RWPE2 (cell line): ENCODE measurements at regions not wholly inside any gene's neighbourhood (a gene's known extent, or its start where the extent isn't known, plus 50 kb on each side); places are given as distances from the start of the nearest gene placed in this dataset.
"Not testable (repeated sequence)": the region's sequence is repeated elsewhere in the genome, so short reads cannot be mapped to it uniquely, and the experiment has no call there.

Experiments used
- ATAC-seq: fragments of 200-7000 bp; cut with Tn5 transposase; 3 replicates; pipeline ENCODE4 v1.9.1; 2021; ENCODE audit warnings: low read depth
- DNase-seq: peaks from one replicate; pipeline ENCODE4 v3.0.0-alpha.2; 2020; ENCODE audit warnings: low spot score
- H3K27ac ChIP-seq: fragments of 450-650 bp; 2 replicates; pipeline ENCODE4 v1.5.1; 2017; ENCODE audit warnings: mild to moderate bottlenecking; ENCODE audit not compliant: poor library complexity, severe bottlenecking
- H3K27me3 ChIP-seq: fragments of 250-450 bp; sonication (Bioruptor Pico); 2 replicates; pipeline ENCODE4 v1.5.1; 2021; ENCODE audit warnings: mild to moderate bottlenecking, moderate library complexity; ENCODE audit not compliant: insufficient read depth, poor library complexity, severe bottlenecking
- H3K36me3 ChIP-seq: fragments of 250-450 bp; sonication (Bioruptor Pico); 2 replicates; pipeline ENCODE4 v1.5.1; 2020; ENCODE audit warnings: low read depth, mild to moderate bottlenecking, moderate library complexity
- H3K4me1 ChIP-seq: fragments of 250-450 bp; sonication (Bioruptor Pico); 2 replicates; pipeline ENCODE4 v1.5.1; 2021; ENCODE audit warnings: mild to moderate bottlenecking, moderate library complexity; ENCODE audit not compliant: insufficient read depth, poor library complexity, severe bottlenecking
- H3K4me3 ChIP-seq: fragments of 250-450 bp; sonication (Bioruptor Pico); 2 replicates; pipeline ENCODE4 v1.5.1; 2021; ENCODE audit warnings: mild to moderate bottlenecking, moderate library complexity; ENCODE audit not compliant: severe bottlenecking
- H3K9me3 ChIP-seq: fragments of 250-450 bp; sonication (Bioruptor Pico); 2 replicates; pipeline ENCODE4 v1.5.1; 2021; ENCODE audit warnings: mild to moderate bottlenecking, moderate library complexity; ENCODE audit not compliant: severe bottlenecking
- TF ChIP-seq, protein P1 (sequence below): fragments of 450-650 bp; IDR thresholded peaks from one replicate; pipeline ENCODE4 v1.5.1; 2017; ENCODE audit warnings: mild to moderate bottlenecking, moderate library complexity; ENCODE audit not compliant: poor library complexity, severe bottlenecking

DNA sequence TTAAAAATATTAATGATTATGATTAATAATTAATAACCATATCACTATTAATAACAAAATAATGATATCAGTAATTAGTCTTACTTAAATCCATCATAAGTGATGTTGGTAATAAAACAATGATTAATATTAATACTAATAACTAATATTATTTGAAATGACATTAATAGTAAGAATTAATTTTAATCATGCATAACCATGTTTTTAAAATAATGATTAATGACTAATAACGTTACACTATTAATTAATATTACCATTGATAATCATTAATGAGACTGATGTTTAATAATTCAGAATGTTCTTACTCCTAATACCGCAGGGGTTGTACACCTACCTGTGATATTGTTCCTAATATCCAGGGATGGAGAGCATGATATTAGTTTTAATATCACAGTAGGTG is 53.4 kb upstream of the FRG2C start:
- H3K9me3 ChIP-seq: no peaks in the 10 kb centered on the region
- H3K27me3 ChIP-seq: no peaks in the 10 kb centered on the region
- TF ChIP-seq, protein P1, sequence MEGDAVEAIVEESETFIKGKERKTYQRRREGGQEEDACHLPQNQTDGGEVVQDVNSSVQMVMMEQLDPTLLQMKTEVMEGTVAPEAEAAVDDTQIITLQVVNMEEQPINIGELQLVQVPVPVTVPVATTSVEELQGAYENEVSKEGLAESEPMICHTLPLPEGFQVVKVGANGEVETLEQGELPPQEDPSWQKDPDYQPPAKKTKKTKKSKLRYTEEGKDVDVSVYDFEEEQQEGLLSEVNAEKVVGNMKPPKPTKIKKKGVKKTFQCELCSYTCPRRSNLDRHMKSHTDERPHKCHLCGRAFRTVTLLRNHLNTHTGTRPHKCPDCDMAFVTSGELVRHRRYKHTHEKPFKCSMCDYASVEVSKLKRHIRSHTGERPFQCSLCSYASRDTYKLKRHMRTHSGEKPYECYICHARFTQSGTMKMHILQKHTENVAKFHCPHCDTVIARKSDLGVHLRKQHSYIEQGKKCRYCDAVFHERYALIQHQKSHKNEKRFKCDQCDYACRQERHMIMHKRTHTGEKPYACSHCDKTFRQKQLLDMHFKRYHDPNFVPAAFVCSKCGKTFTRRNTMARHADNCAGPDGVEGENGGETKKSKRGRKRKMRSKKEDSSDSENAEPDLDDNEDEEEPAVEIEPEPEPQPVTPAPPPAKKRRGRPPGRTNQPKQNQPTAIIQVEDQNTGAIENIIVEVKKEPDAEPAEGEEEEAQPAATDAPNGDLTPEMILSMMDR: no peak
- no peak overlapping the region for H3K4me3 ChIP-seq
- ATAC-seq (no peak), DNase-seq (no peak)
- H3K27ac ChIP-seq: no peak overlapping the region
- H3K36me3 ChIP-seq: no peaks in the 10 kb centered on the region
- no peaks in the 10 kb centered on the region for H3K4me1 ChIP-seq

DNA sequence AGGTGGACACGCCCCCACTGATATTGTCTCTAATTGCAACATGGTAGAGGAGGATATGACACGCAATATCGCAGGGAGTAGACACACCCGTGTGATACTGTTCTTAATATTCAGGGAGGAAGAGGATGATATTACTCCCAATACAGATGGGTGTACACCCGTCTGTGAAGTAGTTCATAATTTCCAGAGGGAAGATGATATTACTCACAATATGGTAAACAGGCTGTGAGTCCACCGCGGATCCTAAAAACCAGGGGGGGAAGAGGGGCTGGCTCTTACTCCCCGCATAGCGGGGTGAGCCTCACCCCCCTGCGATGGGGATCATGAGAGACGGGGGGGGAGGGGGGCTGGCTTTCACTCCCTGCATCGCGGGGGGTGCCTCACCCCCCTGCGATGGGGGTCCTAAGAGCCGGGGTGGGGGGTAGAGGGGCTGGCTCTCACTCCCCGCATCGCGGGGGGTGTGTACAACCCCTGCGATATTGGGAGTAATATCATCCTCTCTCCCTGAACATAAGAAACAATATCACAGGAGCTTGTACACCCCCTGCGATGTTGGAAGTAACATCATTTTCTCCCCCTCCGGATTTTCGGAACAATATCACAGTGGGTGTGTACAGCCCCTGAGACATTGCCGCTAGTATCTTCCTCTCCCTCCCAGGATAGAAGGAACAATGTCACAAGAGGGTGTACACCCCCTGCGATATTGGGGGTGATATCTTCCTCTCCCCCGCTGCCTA is 52.2 kb upstream of the FRG2C start:
- H3K4me1 ChIP-seq, ATAC-seq, H3K36me3 ChIP-seq, DNase-seq, H3K9me3 ChIP-seq, H3K4me3 ChIP-seq, H3K27ac ChIP-seq, H3K27me3 ChIP-seq: not testable (repeated sequence)
